ENCODE measurements at regions not wholly inside any gene's neighbourhood (a gene's known extent, or its start where the extent isn't known, plus 50 kb on each side); places are given as distances from the start of the nearest gene placed in this dataset.

- DNase-seq (ENCODE audit: low read depth in 6 of 9, low spot score in 9 of 9) = no peak
- Histone ChIP-seq H3K27ac (ENCODE audit: low read depth in 1 of 2, low read length in 1 of 2) (no peak overlapping the region), H3K27me3 (ENCODE audit: control insufficient read depth in 2 of 2, insufficient read depth in 1 of 2, low read length in 1 of 2) (no peaks in the 10 kb centered on the region), H3K4me1 (ENCODE audit: control insufficient read depth in 2 of 2, insufficient read depth in 2 of 2, low read length in 2 of 2) (no peaks in the 10 kb centered on the region), H3K4me3 (ENCODE audit: low read length in 2 of 2) (no peak overlapping the region), H3K9me3 (ENCODE audit: control insufficient read depth in 2 of 2, insufficient read depth in 1 of 2, low read length in 1 of 2) (peaks cover 0 to 10% of the 10 kb centered on the region in 2 donors), H3K36me3 (ENCODE audit: control insufficient read depth in 2 of 2, insufficient read depth in 2 of 2, low read length in 1 of 2) (no peaks in the 10 kb centered on the region)
- 86% methylated on average over 1 of the region's 1 CpG for WGBS
Observed at GRCh38 chr3:79881431-79881830, 113.6 kb upstream of the ROBO1 start.

DNA sequence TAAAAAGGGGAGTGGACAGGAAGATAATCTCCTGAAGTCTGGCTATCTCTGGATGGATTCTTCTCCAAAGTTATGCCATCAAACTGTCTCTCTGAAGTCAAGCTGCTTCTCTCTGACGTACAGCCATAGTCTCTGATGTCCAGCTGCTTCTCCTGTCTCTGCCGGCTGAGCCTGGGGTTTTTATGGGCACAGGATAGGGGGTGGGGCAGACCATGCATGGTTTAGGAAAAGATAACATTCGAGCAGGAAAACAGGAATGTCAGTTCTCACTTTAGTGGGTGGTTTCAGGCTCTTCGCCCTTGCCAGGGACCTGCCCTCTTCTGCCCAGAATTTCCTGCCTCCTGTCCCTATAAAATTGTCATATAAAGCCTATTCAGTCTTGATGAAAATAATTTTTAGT is 110.9 kb upstream of the ROBO1 start:
- Histone ChIP-seq H3K27me3 (ENCODE audit: control insufficient read depth in 2 of 2, insufficient read depth in 1 of 2, low read length in 1 of 2) (no peaks in the 10 kb centered on the region), H3K9me3 (ENCODE audit: control insufficient read depth in 2 of 2, insufficient read depth in 1 of 2, low read length in 1 of 2) (peaks cover 0 to 10% of the 10 kb centered on the region in 2 donors), H3K27ac (ENCODE audit: low read depth in 1 of 2, low read length in 1 of 2) (no peak overlapping the region), H3K36me3 (ENCODE audit: control insufficient read depth in 2 of 2, insufficient read depth in 2 of 2, low read length in 1 of 2) (no peaks in the 10 kb centered on the region), H3K4me1 (ENCODE audit: control insufficient read depth in 2 of 2, insufficient read depth in 2 of 2, low read length in 2 of 2) (no peaks in the 10 kb centered on the region), H3K4me3 (ENCODE audit: low read length in 2 of 2) (no peak overlapping the region)
- 88% methylated on average over 4 of the region's 4 CpGs for WGBS
- DNase-seq (ENCODE audit: low read depth in 6 of 9, low spot score in 9 of 9) = no peak

GRCh38 chr3:79874646-79875045 is 106.8 kb upstream of the ROBO1 start:
- H3K36me3 ChIP-seq (ENCODE audit: control insufficient read depth in 2 of 2, insufficient read depth in 2 of 2, low read length in 1 of 2) = no peaks in the 10 kb centered on the region
- WGBS = 97% methylated on average over 4 of the region's 4 CpGs
- no peak for DNase-seq (ENCODE audit: low read depth in 6 of 9, low spot score in 9 of 9)
- H3K27me3 ChIP-seq (ENCODE audit: control insufficient read depth in 2 of 2, insufficient read depth in 1 of 2, low read length in 1 of 2) = no peaks in the 10 kb centered on the region
- no peak overlapping the region for H3K4me3 ChIP-seq (ENCODE audit: low read length in 2 of 2)
- H3K9me3 ChIP-seq (ENCODE audit: control insufficient read depth in 2 of 2, insufficient read depth in 1 of 2, low read length in 1 of 2) = peaks cover 0 to 10% of the 10 kb centered on the region in 2 donors
- no peak overlapping the region for H3K27ac ChIP-seq (ENCODE audit: low read depth in 1 of 2, low read length in 1 of 2)
- no peaks in the 10 kb centered on the region for H3K4me1 ChIP-seq (ENCODE audit: control insufficient read depth in 2 of 2, insufficient read depth in 2 of 2, low read length in 2 of 2)

DNA sequence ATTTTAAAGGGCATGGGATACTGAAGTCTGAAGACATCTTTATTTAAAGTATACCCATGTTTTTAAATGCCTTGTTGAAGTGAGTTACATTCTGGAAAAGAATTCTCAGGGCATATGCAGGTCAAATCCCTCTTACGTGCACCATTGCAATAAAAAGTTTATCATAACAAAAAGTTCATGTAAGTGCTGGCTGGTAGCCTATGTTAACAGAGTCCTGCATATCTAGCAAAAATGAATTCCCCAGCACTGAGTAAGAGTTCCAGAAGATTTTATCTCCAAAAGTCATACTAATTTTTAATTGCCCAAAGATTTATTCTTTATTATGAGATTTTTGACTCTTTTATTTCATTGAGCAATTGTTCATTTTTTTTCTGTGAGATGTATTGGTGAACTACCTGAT is 104.7 kb upstream of the ROBO1 start:
- no peaks in the 10 kb centered on the region for H3K4me1 ChIP-seq (ENCODE audit: control insufficient read depth in 2 of 2, insufficient read depth in 2 of 2, low read length in 2 of 2)
- 88% methylated on average over 1 of the region's 1 CpG for WGBS
- H3K27me3 ChIP-seq (ENCODE audit: control insufficient read depth in 2 of 2, insufficient read depth in 1 of 2, low read length in 1 of 2) = no peaks in the 10 kb centered on the region
- no peaks in the 10 kb centered on the region for H3K9me3 ChIP-seq (ENCODE audit: control insufficient read depth in 2 of 2, insufficient read depth in 1 of 2, low read length in 1 of 2)
- H3K27ac ChIP-seq (ENCODE audit: low read depth in 1 of 2, low read length in 1 of 2) = no peak overlapping the region
- no peaks in the 10 kb centered on the region for H3K36me3 ChIP-seq (ENCODE audit: control insufficient read depth in 2 of 2, insufficient read depth in 2 of 2, low read length in 1 of 2)
- no peak for DNase-seq (ENCODE audit: low read depth in 6 of 9, low spot score in 9 of 9)
- H3K4me3 ChIP-seq (ENCODE audit: low read length in 2 of 2) = no peak overlapping the region

GRCh38 chr3:79871656-79872055 is 103.9 kb upstream of the ROBO1 start:
- WGBS = 79% methylated on average over 1 of the region's 1 CpG
- Histone ChIP-seq H3K4me3 (ENCODE audit: low read length in 2 of 2) (no peak overlapping the region), H3K9me3 (ENCODE audit: control insufficient read depth in 2 of 2, insufficient read depth in 1 of 2, low read length in 1 of 2) (no peaks in the 10 kb centered on the region), H3K27me3 (ENCODE audit: control insufficient read depth in 2 of 2, insufficient read depth in 1 of 2, low read length in 1 of 2) (no peaks in the 10 kb centered on the region), H3K36me3 (ENCODE audit: control insufficient read depth in 2 of 2, insufficient read depth in 2 of 2, low read length in 1 of 2) (no peaks in the 10 kb centered on the region), H3K27ac (ENCODE audit: low read depth in 1 of 2, low read length in 1 of 2) (no peak overlapping the region), H3K4me1 (ENCODE audit: control insufficient read depth in 2 of 2, insufficient read depth in 2 of 2, low read length in 2 of 2) (no peaks in the 10 kb centered on the region)
- no peak for DNase-seq (ENCODE audit: low read depth in 6 of 9, low spot score in 9 of 9)

GRCh38 chr3:79870313-79870620 is 102.5 kb upstream of the ROBO1 start:
- H3K27ac ChIP-seq (ENCODE audit: low read depth in 1 of 2, low read length in 1 of 2) = no peak overlapping the region
- H3K27me3 ChIP-seq (ENCODE audit: control insufficient read depth in 2 of 2, insufficient read depth in 1 of 2, low read length in 1 of 2) = no peaks in the 10 kb centered on the region
- DNase-seq (ENCODE audit: low read depth in 6 of 9, low spot score in 9 of 9) = no peak
- H3K4me3 ChIP-seq (ENCODE audit: low read length in 2 of 2) = no peak overlapping the region
- H3K36me3 ChIP-seq (ENCODE audit: control insufficient read depth in 2 of 2, insufficient read depth in 2 of 2, low read length in 1 of 2) = no peaks in the 10 kb centered on the region
- H3K9me3 ChIP-seq (ENCODE audit: control insufficient read depth in 2 of 2, insufficient read depth in 1 of 2, low read length in 1 of 2) = no peaks in the 10 kb centered on the region
- H3K4me1 ChIP-seq (ENCODE audit: control insufficient read depth in 2 of 2, insufficient read depth in 2 of 2, low read length in 2 of 2) = no peaks in the 10 kb centered on the region

GRCh38 chr3:79869461-79870312 is 101.9 kb upstream of the ROBO1 start:
- H3K4me1 ChIP-seq (ENCODE audit: control insufficient read depth in 2 of 2, insufficient read depth in 2 of 2, low read length in 2 of 2) = no peaks in the 10 kb centered on the region
- H3K9me3 ChIP-seq (ENCODE audit: control insufficient read depth in 2 of 2, insufficient read depth in 1 of 2, low read length in 1 of 2) = no peaks in the 10 kb centered on the region
- no peak overlapping the region for H3K27ac ChIP-seq (ENCODE audit: low read depth in 1 of 2, low read length in 1 of 2)
- 94% methylated on average over 4 of the region's 4 CpGs for WGBS
- no peaks in the 10 kb centered on the region for H3K27me3 ChIP-seq (ENCODE audit: control insufficient read depth in 2 of 2, insufficient read depth in 1 of 2, low read length in 1 of 2)
- H3K4me3 ChIP-seq (ENCODE audit: low read length in 2 of 2) = no peak overlapping the region
- H3K36me3 ChIP-seq (ENCODE audit: control insufficient read depth in 2 of 2, insufficient read depth in 2 of 2, low read length in 1 of 2) = no peaks in the 10 kb centered on the region
- DNase-seq (ENCODE audit: low read depth in 6 of 9, low spot score in 9 of 9) = no peak

DNA sequence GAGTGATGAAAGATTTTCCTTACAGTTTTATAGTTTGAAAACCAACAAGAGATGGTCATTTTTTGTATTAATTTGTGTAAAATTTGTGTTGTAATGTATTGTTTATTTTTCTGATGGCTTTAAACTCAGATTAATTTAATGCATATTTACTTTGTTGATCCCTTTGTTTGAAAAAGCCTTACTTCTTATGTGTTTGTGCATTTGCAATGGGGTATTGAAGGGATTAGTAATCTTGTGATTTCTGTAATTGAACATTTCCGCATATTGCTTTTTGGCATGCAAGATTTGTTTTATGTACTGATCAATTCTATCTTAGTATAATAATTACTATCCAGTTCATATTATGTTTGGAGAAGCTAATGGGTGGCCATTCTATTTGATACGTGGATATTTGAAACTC is 98.4 kb upstream of the ROBO1 start:
- no peak for DNase-seq (ENCODE audit: low read depth in 6 of 9, low spot score in 9 of 9)
- 96% methylated on average over 2 of the region's 2 CpGs for WGBS

DNA sequence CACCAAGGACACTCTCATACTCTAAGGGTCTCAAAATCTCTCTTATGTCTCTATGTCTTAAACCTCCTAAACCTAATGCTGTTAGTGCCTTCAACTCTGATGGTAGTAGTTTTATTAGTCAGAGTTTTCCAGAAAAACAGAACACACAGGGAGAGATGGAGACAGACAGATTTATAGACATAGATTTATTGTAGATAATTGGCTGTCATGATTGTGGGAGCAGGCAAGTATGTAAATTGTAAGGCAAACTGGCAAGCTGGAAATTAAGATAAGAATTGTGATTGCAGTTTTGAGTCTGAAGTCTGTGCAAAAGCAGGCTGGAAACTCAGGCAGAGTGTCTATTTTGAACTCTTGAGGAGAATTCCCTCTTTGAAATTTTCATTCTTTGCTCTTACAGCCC is 96.3 kb upstream of the ROBO1 start:
- Histone ChIP-seq H3K9me3 (ENCODE audit: control insufficient read depth in 2 of 2, insufficient read depth in 1 of 2, low read length in 1 of 2) (no peaks in the 10 kb centered on the region), H3K4me3 (ENCODE audit: low read length in 2 of 2) (no peak overlapping the region), H3K36me3 (ENCODE audit: control insufficient read depth in 2 of 2, insufficient read depth in 2 of 2, low read length in 1 of 2) (no peaks in the 10 kb centered on the region), H3K4me1 (ENCODE audit: control insufficient read depth in 2 of 2, insufficient read depth in 2 of 2, low read length in 2 of 2) (no peaks in the 10 kb centered on the region), H3K27ac (ENCODE audit: low read depth in 1 of 2, low read length in 1 of 2) (no peak overlapping the region), H3K27me3 (ENCODE audit: control insufficient read depth in 2 of 2, insufficient read depth in 1 of 2, low read length in 1 of 2) (no peaks in the 10 kb centered on the region)
- DNase-seq (ENCODE audit: low read depth in 6 of 9, low spot score in 9 of 9) = no peak

More for the DNA sequence above, 98.4 kb upstream of the ROBO1 start:
- no peaks in the 10 kb centered on the region for H3K4me1 ChIP-seq (ENCODE audit: control insufficient read depth in 2 of 2, insufficient read depth in 2 of 2, low read length in 2 of 2)
- no peaks in the 10 kb centered on the region for H3K9me3 ChIP-seq (ENCODE audit: control insufficient read depth in 2 of 2, insufficient read depth in 1 of 2, low read length in 1 of 2)
- no peak overlapping the region for H3K27ac ChIP-seq (ENCODE audit: low read depth in 1 of 2, low read length in 1 of 2)
- no peaks in the 10 kb centered on the region for H3K27me3 ChIP-seq (ENCODE audit: control insufficient read depth in 2 of 2, insufficient read depth in 1 of 2, low read length in 1 of 2)
- no peaks in the 10 kb centered on the region for H3K36me3 ChIP-seq (ENCODE audit: control insufficient read depth in 2 of 2, insufficient read depth in 2 of 2, low read length in 1 of 2)
- H3K4me3 ChIP-seq (ENCODE audit: low read length in 2 of 2) = no peak overlapping the region

Data from thymus (tissue), 11 donors.